ENCODE measurements at regions not wholly inside any gene's neighbourhood (a gene's known extent, or its start where the extent isn't known, plus 50 kb on each side); places are given as distances from the start of the nearest gene placed in this dataset.

- intact Hi-C loops (cut with DNase I): no loop called here
These were observed 2227.5 kb upstream of the C9orf72 start for GRCh38 chr9:29800821-29801220.

GRCh38 chr9:29802454-29802853, 2229.2 kb upstream of the C9orf72 start:
- intact Hi-C loops (cut with DNase I): no loop called here
- Histone ChIP-seq H3K9me3 (no peaks in the 10 kb centered on the region), H3K36me3 (no peaks in the 10 kb centered on the region), H3K27ac (replicated peaks in 1 of 4) (no peak overlapping the region), H3K4me3 (no peak overlapping the region), H3K27me3 (no peaks in the 10 kb centered on the region), H3K4me1 (no peaks in the 10 kb centered on the region)
- WGBS: 52% methylated on average over 3 of the region's 3 CpGs
- TF ChIP-seq EP300 (IDR thresholded peaks at IDR 0.05): no peak
- no peak for TF ChIP-seq POLR2A (IDR thresholded peaks at IDR 0.05; ENCODE audit: low read depth)
- DNase-seq (ENCODE audit: extremely low spot score): no peak

More at GRCh38 chr9:29800821-29801220, 2227.5 kb upstream of the C9orf72 start:
- H3K36me3 ChIP-seq: no peaks in the 10 kb centered on the region
- DNase-seq (ENCODE audit: extremely low spot score): no peak
- WGBS: 65% methylated on average over 1 of the region's 1 CpG
- no peaks in the 10 kb centered on the region for H3K4me1 ChIP-seq
- no peaks in the 10 kb centered on the region for H3K9me3 ChIP-seq
- TF ChIP-seq CTCF (IDR thresholded peaks at IDR 0.05) (no peak), EP300 (IDR thresholded peaks at IDR 0.05) (no peak), POLR2AphosphoS5 (IDR thresholded peaks at IDR 0.05) (no peak), POLR2A (IDR thresholded peaks at IDR 0.05; ENCODE audit: low read depth) (no peak)
- H3K27me3 ChIP-seq: no peaks in the 10 kb centered on the region
- no peak overlapping the region for H3K27ac ChIP-seq (replicated peaks in 1 of 4)
- no peak overlapping the region for H3K4me3 ChIP-seq

GRCh38 chr9:29806937-29807618, 2233.8 kb upstream of the C9orf72 start:
- TF ChIP-seq CTCF (IDR thresholded peaks at IDR 0.05): no peak
- TF ChIP-seq EP300 (IDR thresholded peaks at IDR 0.05): no peak
- no peak for TF ChIP-seq POLR2AphosphoS5 (IDR thresholded peaks at IDR 0.05)
- no peak for TF ChIP-seq POLR2A (IDR thresholded peaks at IDR 0.05; ENCODE audit: low read depth)
- intact Hi-C loops (cut with DNase I): no loop called here

GRCh38 chr9:29816954-29817703, 2243.8 kb upstream of the C9orf72 start:
- H3K27me3 ChIP-seq: no peaks in the 10 kb centered on the region

More at GRCh38 chr9:29806937-29807618, 2233.8 kb upstream of the C9orf72 start:
- Histone ChIP-seq H3K36me3 (no peaks in the 10 kb centered on the region), H3K27me3 (no peaks in the 10 kb centered on the region), H3K27ac (replicated peaks in 1 of 4) (no peak overlapping the region), H3K4me3 (no peak overlapping the region), H3K4me1 (no peaks in the 10 kb centered on the region), H3K9me3 (peaks cover 0 to 3% (median 0%) of the 10 kb centered on the region in 4 donors)
- DNase-seq (ENCODE audit: extremely low spot score): no peak
- 65% methylated on average over 3 of the region's 3 CpGs for WGBS

More at GRCh38 chr9:29816954-29817703, 2243.8 kb upstream of the C9orf72 start:
- peaks cover 0 to 21% (median 0%) of the 10 kb centered on the region in 4 donors for H3K9me3 ChIP-seq
- no peaks in the 10 kb centered on the region for H3K4me1 ChIP-seq
- no peak for DNase-seq (ENCODE audit: extremely low spot score)
- H3K36me3 ChIP-seq: no peaks in the 10 kb centered on the region
- 80% methylated on average over 1 of the region's 6 CpGs for WGBS
- H3K27ac ChIP-seq (replicated peaks in 1 of 4): no peak overlapping the region
- intact Hi-C loops (cut with DNase I): no loop called here
- TF ChIP-seq POLR2AphosphoS5 (IDR thresholded peaks at IDR 0.05) (no peak), POLR2A (IDR thresholded peaks at IDR 0.05; ENCODE audit: low read depth) (no peak), CTCF (IDR thresholded peaks at IDR 0.05) (no peak), EP300 (IDR thresholded peaks at IDR 0.05) (no peak)
- no peak overlapping the region for H3K4me3 ChIP-seq

Measured in esophagus muscularis mucosa (tissue), 4 donors.